NCI-H446 (cell line): ENCODE measurements at regions not wholly inside any gene's neighbourhood (a gene's known extent, or its start where the extent isn't known, plus 50 kb on each side); places are given as distances from the start of the nearest gene placed in this dataset.
"Not testable (repeated sequence)": the region's sequence is repeated elsewhere in the genome, so short reads cannot be mapped to it uniquely, and the experiment has no call there.

Experiments
- DNase-seq, 2 experiments: peaks; one replicate each; lab custom pipeline; 2025; lab: John Stamatoyannopoulos, UW

DNA sequence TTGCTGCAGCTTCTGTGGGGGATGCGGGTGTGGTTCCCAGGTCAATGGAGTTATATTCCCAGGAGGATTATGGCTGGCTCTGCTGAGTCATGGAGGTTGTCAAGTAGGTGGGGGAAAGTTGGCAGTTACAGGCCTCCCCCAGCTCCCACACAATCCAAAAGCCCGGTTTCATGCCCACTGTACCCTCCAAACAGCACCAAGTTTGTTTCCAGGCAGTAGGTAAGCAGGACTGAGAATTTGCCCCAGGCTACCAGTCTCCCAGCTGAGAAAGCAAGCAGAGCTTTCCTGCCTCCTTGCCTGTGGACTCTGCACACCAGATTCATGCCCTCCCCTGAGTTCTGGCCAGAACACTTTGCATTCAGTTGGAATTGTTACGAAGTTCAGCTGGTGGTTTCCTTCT lies 578.2 kb downstream of the MEI4 start:
- no peak for DNase-seq

- DNase-seq = no peak
Measured at GRCh38 chr6:78243519-78243918, 590.7 kb downstream of the MEI4 start.

- no peak for DNase-seq
Measured at GRCh38 chr6:78251931-78252330, 599.1 kb downstream of the MEI4 start.

DNA sequence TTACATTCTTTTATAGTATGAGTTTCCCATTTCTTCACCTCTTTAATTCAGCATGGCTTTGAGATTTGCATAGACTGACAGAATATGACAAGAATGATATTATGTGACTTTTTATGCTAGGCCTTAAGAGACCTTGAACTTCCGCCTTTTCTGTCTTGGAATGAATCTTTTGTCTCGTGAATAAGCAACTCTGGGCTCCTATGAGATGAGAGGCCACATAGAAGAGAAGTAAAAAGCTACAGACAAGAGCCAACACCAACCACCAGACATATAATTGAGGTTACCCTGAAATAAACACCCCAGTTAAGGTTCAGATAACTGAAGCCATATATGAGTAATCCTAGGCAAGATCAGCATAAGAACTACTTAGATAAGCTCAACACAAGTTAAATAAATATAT lies 600.8 kb downstream of the MEI4 start:
- no peak for DNase-seq

- DNase-seq = no peak
Measured at GRCh38 chr6:78259935-78260334, 607.1 kb downstream of the MEI4 start.

DNA sequence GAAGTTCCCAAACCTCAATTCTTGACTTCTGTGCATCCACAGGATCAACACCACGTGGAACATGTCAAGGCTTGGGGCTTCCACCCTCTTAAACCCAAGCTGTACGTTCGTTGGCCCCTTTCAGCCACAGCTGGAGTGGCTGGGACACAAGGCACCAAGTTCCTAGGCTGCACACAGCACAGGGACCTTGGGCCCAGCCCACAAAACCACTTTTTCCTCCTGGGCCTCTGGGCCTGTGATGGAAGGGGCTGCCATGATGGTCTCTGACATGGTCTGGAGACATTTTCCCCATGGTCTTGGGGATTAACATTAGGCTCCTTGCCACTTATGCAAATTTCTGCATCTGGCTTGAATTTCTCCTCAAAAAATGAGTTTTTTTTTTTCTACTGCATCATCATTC lies 606.9 kb upstream of the IRAK1BP1 start:
- not testable (repeated sequence) for DNase-seq

- no peak for DNase-seq
Measured at GRCh38 chr6:78268591-78269452, 598.5 kb upstream of the IRAK1BP1 start.

GRCh38 chr6:78300885-78301284 lies 566.5 kb upstream of the IRAK1BP1 start:
- DNase-seq = no peak

DNA sequence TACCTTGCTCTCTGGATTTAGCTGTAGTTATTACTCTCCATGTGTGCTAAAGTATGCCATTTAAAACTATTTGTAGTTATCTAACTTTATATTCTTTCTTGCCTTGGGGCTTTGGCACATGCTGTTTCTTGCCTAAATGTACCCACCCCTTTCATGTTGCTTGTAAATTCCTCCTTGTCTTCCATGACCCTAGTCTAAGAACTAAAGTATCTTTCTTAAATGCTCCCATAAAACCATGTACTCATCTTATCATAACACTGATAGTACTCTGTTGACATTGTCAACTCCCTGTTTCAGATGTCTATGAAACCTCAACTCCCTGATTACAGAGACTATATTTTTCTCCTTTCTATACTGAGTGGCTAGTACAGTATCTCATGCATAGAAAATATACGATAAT lies 564.9 kb upstream of the IRAK1BP1 start:
- DNase-seq = no peak

- DNase-seq = no peak
Measured at GRCh38 chr6:78308025-78308424, 559.3 kb upstream of the IRAK1BP1 start.

DNA sequence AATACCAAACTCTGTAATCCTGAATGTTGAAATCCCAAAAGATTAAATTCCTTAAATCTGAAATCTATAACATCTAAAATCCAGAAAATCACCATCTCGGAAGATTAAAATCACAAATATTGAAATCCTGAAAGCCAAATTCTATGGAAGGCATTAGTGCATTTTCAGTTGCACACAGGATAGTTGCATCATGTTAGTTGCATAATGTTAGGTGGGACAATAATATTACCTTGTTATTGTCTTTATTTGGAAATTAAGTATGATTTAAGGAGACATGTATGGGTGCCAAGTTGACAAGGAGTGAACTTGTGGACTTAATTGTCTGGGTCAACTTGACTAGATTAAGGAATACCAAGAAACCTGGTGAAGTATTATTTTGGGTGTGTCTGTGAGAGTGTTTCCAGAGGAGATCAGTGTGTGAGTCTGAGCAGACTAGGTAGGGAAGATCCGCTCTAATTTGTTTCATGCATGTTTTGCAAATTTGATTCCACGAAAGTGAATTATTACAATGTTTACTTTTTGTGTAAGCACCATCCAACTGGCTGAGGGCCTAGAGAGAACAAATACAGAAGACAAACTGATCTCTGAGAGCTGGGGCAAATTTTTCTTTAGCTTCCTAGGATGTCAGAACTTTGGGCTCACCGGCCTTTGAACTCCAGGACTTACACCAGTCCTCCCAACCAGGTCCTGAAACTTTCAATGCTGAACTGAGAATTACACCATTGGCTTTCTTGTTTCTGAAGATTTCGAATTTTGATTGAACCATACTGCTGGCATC lies 545.1 kb upstream of the IRAK1BP1 start:
- no peak for DNase-seq

DNA sequence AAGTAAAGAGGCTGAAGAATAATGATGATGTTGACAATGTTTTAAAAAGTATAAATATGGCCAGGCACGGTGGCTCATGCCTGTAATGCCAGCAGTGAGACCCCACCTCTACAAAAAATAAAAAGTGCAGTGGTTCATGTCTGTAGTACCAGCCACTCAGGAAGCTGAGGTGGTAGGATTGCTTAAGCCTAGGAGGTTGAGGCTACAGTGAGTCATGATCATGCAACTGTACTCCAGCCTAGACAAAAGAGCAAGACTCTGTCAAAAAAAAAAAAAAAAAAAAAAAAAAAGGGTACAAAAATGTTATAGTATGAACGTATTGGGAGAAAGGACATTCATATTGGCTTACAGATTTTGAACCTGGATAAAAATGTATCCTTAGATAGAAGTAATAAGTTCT lies 543.1 kb upstream of the IRAK1BP1 start:
- DNase-seq = no peak

DNA sequence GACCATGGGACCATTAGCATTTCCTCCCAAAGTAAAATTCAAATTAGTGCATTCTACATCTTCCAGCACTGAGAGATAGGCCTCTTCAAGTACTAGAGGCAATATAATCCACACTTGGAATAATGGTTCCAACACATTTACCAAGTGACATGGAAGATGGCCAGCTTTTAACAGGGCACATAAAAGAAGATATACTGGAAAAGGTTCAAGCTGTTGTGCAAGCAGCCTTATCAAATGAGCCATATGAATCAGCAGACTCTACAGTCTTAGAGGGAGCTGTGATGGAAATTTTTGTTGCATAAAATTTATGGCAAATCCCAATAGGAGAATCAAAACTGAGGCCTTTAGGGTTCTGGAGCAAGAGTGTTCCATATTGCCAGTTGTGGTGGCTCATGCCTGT lies 526.6 kb upstream of the IRAK1BP1 start:
- DNase-seq = no peak

DNA sequence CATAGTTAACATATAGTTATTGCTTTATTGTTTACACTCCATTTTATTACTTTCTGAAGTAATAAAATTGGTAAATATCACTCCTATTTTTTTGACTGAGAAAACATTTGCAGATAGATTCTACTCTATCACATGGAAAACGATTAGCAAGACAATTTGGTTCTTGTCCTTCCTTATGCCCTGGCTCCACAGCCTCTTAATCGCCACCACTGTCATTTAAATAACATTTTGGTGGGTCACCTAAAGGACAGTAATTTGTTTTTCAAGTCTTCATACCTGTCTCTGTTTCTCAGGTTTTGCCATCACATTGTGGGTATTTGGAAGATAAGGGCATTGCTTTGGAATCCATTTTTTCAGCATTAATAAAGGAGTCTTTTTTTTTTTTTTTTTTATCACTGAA lies 521.5 kb upstream of the IRAK1BP1 start:
- DNase-seq = no peak

DNA sequence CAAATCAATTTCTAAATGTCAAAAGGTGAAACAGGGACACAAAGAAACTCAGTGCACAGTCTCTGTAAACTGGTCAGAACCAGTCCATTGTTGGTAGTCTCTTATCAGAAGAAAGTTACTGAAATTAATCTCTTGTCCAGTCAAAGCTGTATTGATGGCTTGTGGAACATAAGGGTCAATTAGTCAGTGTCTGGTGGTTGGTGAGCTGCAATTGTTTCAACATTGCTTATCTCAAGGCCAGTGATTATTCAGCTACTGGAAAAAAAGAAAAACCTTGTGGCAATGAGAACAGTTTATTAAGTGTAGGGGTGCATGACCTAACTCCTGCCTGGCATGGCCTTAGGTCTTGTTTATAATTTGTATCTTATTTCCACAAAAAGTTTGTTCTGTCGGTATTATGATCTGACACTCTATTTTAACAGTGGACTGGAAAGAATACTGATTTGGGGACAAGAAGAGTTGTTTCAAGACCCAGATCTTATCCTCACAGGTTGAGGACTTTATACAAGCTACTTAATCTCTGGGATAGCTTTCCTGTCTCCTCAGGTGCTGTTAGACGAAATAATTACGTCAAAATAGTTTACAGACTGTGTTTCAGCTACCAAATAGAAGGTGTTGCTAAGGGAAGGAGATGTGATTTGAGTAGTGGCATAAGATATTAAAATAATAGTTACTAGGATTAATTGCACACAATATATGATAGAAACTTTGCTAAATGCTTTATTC lies 520.0 kb upstream of the IRAK1BP1 start:
- no peak for DNase-seq

GRCh38 chr6:78353040-78353439 lies 514.3 kb upstream of the IRAK1BP1 start:
- DNase-seq = no peak

- no peak for DNase-seq
Measured at GRCh38 chr6:78363688-78364087, 503.7 kb upstream of the IRAK1BP1 start.

- no peak for DNase-seq
Measured at GRCh38 chr6:78365473-78365872, 501.9 kb upstream of the IRAK1BP1 start.

DNA sequence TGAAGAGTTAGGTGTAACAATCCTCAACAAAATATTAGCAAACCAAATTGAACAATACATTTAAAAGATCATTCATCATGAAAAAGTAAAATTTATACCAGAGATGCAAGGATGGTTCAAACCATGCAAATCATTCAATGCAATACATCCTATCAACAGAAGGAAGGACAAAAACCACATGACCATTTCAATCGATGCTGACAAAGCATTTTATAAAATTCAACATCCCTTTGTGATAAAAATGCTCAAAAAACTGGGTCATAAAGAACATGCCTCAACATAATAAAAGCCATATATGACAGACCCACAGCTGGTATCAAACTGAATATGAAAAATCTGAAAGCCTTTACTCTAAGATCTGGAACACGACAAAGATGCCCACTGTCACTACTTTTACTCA lies 490.3 kb upstream of the IRAK1BP1 start:
- DNase-seq = no peak

DNA sequence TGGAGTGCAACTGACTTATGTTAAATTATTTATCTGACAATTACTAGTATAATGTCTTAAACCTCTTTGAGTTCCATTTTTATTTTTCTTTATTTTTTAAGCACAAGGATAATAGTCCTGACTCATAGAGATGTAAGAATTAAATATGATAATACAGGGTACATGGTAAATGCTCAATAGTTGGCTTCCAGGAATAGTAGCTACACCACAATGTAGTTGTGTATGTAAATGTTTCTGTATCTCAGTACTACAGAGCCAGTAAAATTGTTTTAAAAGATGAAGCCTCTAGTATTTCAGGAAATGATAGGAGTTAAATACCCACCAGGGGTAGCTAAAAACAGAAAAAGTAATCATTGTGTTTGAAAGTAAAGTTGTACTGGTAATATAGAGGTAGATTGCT lies 487.4 kb upstream of the IRAK1BP1 start:
- DNase-seq = no peak

DNA sequence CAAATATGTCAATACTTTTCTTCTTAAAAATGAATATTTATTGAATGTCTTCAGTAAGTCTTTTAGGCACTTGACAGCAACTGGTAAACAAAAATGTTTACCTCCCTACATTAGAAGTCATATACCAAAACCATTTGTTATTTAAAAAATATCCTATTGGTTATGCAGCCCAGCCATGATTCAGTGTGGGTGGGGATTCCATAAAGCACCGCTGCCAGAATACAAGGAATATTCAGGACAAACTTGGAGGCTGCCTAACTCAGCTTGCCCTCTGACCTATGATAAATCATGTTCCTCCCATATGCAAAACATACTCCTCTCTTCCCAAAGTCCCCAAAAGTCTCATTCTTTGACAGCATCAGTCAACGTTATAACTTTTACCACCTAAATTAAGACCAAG lies 486.8 kb upstream of the IRAK1BP1 start:
- DNase-seq = no peak

DNA sequence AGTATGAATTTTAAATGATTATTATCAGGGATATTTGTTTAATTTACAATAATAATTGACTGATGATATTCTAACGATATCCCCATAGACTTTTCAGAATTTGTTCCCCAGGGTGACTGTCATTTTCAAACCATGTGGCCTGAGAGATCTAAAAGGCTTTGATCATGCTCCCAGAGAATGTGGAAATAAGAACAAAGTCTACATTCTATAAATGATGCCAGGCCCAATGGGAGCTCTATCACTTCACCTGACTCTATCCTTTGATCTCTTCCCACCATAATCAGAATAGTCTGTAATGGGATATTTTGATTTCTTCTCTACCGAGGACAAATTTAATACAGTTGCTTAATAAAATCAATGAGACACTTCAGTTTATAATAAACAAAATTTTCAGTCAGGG lies 483.4 kb upstream of the IRAK1BP1 start:
- no peak for DNase-seq

DNA sequence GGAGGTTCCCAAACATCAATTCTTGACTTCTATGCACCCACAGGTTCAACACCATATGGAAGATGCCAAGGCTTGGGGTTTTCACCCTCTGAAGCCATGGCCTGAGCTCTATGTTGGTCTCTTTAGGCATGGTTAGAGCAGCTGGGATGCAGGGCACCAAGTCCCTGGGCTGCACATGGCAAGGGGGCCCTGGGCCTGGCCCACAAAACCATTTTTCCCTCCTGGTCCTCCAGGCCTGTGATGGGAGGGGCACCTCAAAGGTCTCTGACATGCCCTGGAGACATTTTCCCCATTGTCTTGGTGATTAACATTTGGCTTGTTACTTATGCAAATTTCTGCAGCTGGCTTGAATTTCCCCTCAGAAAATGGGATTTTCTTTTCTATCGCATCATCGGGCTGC lies 480.5 kb upstream of the IRAK1BP1 start:
- DNase-seq = not testable (repeated sequence)
